ENCODE measurements at regions not wholly inside any gene's neighbourhood (a gene's known extent, or its start where the extent isn't known, plus 50 kb on each side); places are given as distances from the start of the nearest gene placed in this dataset.

DNA sequence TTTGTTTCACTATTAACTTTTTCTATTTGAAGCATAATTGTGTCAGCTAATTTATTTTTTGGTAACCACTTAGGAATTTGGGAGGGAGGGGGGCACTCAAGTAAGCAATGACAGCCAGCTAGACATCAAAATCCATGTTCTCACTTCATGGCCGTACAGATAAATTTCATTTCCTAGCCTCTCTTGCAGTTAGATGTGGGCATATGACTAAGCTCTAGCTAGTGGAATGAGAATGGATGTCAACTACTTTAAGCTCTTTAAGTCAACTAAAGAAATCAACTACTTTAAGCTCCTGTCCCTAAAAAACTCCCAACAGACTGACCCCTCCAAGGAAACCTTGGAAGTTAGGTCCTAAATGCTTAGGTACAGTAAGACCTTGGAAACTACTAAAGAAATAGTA is 92.0 kb downstream of the KCNRG start:
- TF ChIP-seq, protein P1, sequence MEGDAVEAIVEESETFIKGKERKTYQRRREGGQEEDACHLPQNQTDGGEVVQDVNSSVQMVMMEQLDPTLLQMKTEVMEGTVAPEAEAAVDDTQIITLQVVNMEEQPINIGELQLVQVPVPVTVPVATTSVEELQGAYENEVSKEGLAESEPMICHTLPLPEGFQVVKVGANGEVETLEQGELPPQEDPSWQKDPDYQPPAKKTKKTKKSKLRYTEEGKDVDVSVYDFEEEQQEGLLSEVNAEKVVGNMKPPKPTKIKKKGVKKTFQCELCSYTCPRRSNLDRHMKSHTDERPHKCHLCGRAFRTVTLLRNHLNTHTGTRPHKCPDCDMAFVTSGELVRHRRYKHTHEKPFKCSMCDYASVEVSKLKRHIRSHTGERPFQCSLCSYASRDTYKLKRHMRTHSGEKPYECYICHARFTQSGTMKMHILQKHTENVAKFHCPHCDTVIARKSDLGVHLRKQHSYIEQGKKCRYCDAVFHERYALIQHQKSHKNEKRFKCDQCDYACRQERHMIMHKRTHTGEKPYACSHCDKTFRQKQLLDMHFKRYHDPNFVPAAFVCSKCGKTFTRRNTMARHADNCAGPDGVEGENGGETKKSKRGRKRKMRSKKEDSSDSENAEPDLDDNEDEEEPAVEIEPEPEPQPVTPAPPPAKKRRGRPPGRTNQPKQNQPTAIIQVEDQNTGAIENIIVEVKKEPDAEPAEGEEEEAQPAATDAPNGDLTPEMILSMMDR (IDR thresholded peaks at IDR 0.05; ENCODE audit: low read depth, low read length): no peak
- TF ChIP-seq, protein P2, sequence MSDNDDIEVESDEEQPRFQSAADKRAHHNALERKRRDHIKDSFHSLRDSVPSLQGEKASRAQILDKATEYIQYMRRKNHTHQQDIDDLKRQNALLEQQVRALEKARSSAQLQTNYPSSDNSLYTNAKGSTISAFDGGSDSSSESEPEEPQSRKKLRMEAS (IDR thresholded peaks at IDR 0.05; ENCODE audit: low read depth, low read length): no peak
- TF ChIP-seq POLR2A (IDR thresholded peaks at IDR 0.05; ENCODE audit: extremely low read depth, insufficient read length) (no peak), MYC (IDR thresholded peaks at IDR 0.05; ENCODE audit: low read depth, low read length) (no peak)
